ENCODE measurements at regions not wholly inside any gene's neighbourhood (a gene's known extent, or its start where the extent isn't known, plus 50 kb on each side); places are given as distances from the start of the nearest gene placed in this dataset.

DNA sequence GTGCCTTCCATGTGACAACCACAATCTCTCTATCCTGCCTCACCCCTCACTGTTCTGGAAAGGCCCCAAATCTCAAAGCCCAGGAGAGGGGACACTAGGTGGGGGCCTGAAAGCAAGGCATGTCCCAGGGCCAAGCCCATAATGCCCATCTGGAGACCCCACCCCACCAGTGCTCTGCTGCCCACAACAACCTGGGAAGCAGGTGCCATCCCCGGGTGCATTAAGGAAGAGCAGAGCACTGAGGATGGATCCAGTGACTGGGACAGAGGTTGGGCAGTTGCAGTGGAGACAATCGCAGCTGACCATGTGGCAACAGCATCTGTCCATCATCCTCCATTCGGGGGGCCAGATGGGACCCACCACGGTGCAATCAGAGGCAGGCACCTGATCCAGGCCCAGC lies 106.2 kb upstream of the PRR20G start:
- no peak overlapping the region for H3K27ac ChIP-seq (ENCODE audit: low read depth, low read length, poor library complexity, severe bottlenecking)
- H3K36me3 ChIP-seq (ENCODE audit: insufficient read depth, low read length) = no peaks in the 10 kb centered on the region
- H3K4me1 ChIP-seq (ENCODE audit: insufficient read depth, low read length, severe bottlenecking) = no peaks in the 10 kb centered on the region
- no peaks in the 10 kb centered on the region for H3F3A ChIP-seq (ENCODE audit: insufficient read depth, low read length)
- no peaks in the 10 kb centered on the region for H3K9me3 ChIP-seq (ENCODE audit: low read length)
- H4K20me1 ChIP-seq (ENCODE audit: insufficient read depth, low read length) = no peaks in the 10 kb centered on the region
- H3K27me3 ChIP-seq (ENCODE audit: insufficient read depth, low read length) = no peaks in the 10 kb centered on the region
- H3K9ac ChIP-seq (ENCODE audit: low read length) = no peak overlapping the region
- H3K4me3 ChIP-seq (ENCODE audit: low read depth, low read length, poor library complexity, severe bottlenecking) = no peak overlapping the region
- TF ChIP-seq EZH2 (IDR thresholded peaks at IDR 0.05; ENCODE audit: borderline replicate concordance, low read length) = no peak
- TF ChIP-seq, protein P1, sequence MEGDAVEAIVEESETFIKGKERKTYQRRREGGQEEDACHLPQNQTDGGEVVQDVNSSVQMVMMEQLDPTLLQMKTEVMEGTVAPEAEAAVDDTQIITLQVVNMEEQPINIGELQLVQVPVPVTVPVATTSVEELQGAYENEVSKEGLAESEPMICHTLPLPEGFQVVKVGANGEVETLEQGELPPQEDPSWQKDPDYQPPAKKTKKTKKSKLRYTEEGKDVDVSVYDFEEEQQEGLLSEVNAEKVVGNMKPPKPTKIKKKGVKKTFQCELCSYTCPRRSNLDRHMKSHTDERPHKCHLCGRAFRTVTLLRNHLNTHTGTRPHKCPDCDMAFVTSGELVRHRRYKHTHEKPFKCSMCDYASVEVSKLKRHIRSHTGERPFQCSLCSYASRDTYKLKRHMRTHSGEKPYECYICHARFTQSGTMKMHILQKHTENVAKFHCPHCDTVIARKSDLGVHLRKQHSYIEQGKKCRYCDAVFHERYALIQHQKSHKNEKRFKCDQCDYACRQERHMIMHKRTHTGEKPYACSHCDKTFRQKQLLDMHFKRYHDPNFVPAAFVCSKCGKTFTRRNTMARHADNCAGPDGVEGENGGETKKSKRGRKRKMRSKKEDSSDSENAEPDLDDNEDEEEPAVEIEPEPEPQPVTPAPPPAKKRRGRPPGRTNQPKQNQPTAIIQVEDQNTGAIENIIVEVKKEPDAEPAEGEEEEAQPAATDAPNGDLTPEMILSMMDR (IDR thresholded peaks at IDR 0.05; ENCODE audit: low read length) = no peak
- no peaks in the 10 kb centered on the region for H3K9me2 ChIP-seq (ENCODE audit: low read depth, low read length)
- H2AFZ ChIP-seq (ENCODE audit: low read length) = no peak overlapping the region
- no peaks in the 10 kb centered on the region for H3K79me2 ChIP-seq (ENCODE audit: insufficient read depth, low read length)
- no peak overlapping the region for H3K4me2 ChIP-seq (ENCODE audit: low read length)

DNA sequence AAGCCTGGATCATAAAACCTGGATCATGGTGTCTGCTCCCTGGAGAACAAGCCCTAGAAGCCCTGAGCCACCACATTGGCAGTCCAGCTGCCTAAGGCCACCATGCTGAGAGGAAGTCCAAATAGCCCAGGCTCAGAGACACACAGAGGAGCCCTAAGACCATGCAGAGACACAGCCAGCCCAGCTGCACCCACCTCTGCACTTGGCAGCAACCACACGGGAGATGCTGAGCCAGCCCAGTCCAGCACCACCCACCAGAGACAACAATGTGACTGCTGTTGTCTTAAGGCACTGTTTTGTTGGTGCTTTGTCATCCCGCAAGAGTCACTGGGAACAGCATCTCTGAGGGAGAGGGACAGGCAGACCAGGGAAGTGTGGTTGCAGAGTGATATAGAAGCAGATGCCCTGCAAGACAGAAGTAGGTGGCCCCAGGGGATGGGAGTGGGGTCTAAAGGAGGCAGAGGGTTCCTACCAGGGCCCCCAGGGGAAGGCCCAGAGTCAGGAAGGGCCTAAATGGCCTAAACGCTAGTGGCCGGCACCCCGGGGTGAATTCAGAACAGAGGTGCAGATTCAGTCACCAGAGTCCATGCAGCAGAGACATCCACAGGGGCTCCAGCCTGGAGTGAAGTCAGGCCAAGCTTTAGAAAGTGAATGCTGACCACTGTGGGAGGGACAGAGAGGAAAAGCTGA lies 105.4 kb upstream of the PRR20G start:
- Histone ChIP-seq H2AFZ (ENCODE audit: low read length) (no peak overlapping the region), H4K20me1 (ENCODE audit: insufficient read depth, low read length) (no peaks in the 10 kb centered on the region), H3K79me2 (ENCODE audit: insufficient read depth, low read length) (no peaks in the 10 kb centered on the region), H3K9me3 (ENCODE audit: low read length) (no peaks in the 10 kb centered on the region), H3K27ac (ENCODE audit: low read depth, low read length, poor library complexity, severe bottlenecking) (no peak overlapping the region), H3F3A (ENCODE audit: insufficient read depth, low read length) (no peaks in the 10 kb centered on the region), H3K4me1 (ENCODE audit: insufficient read depth, low read length, severe bottlenecking) (no peaks in the 10 kb centered on the region), H3K9ac (ENCODE audit: low read length) (no peak overlapping the region), H3K9me2 (ENCODE audit: low read depth, low read length) (no peaks in the 10 kb centered on the region), H3K27me3 (ENCODE audit: insufficient read depth, low read length) (no peaks in the 10 kb centered on the region), H3K4me3 (ENCODE audit: low read depth, low read length, poor library complexity, severe bottlenecking) (no peak overlapping the region), H3K4me2 (ENCODE audit: low read length) (no peak overlapping the region), H3K36me3 (ENCODE audit: insufficient read depth, low read length) (no peaks in the 10 kb centered on the region)
- no peak for TF ChIP-seq EZH2 (IDR thresholded peaks at IDR 0.05; ENCODE audit: borderline replicate concordance, low read length)
- TF ChIP-seq, protein P1 (IDR thresholded peaks at IDR 0.05; ENCODE audit: low read length) = no peak

DNA sequence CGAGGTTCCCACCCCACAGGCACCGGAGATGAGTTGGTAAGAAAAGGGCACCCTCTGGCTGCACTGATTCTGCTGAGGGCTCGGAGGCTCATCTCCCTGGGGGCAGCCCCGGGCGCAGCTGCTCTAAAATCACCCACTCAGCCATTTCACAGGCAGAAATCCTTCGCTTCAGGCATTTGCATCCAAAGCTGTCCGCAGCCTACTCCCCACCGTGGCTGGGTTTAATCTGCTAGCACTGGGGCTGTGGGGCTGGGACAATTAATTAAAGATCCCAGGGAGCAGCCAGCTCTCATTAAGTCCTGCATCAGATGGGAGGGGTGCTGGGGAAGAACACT lies 104.3 kb upstream of the PRR20G start:
- Histone ChIP-seq H3F3A (ENCODE audit: insufficient read depth, low read length) (no peaks in the 10 kb centered on the region), H3K9ac (ENCODE audit: low read length) (no peak overlapping the region), H2AFZ (ENCODE audit: low read length) (no peak overlapping the region), H3K79me2 (ENCODE audit: insufficient read depth, low read length) (no peaks in the 10 kb centered on the region), H3K36me3 (ENCODE audit: insufficient read depth, low read length) (no peaks in the 10 kb centered on the region), H3K27ac (ENCODE audit: low read depth, low read length, poor library complexity, severe bottlenecking) (no peak overlapping the region), H3K9me2 (ENCODE audit: low read depth, low read length) (no peaks in the 10 kb centered on the region), H3K4me3 (ENCODE audit: low read depth, low read length, poor library complexity, severe bottlenecking) (no peak overlapping the region), H3K4me1 (ENCODE audit: insufficient read depth, low read length, severe bottlenecking) (no peaks in the 10 kb centered on the region), H4K20me1 (ENCODE audit: insufficient read depth, low read length) (no peaks in the 10 kb centered on the region), H3K27me3 (ENCODE audit: insufficient read depth, low read length) (no peaks in the 10 kb centered on the region), H3K9me3 (ENCODE audit: low read length) (no peaks in the 10 kb centered on the region), H3K4me2 (ENCODE audit: low read length) (no peak overlapping the region)
- no peak for TF ChIP-seq EZH2 (IDR thresholded peaks at IDR 0.05; ENCODE audit: borderline replicate concordance, low read length)
- TF ChIP-seq, protein P1 (IDR thresholded peaks at IDR 0.05; ENCODE audit: low read length) = no peak

Measured in OCI-LY1 (cell line).